Keratinocyte (primary cell): ENCODE measurements at regions not wholly inside any gene's neighbourhood (a gene's known extent, or its start where the extent isn't known, plus 50 kb on each side); places are given as distances from the start of the nearest gene placed in this dataset.

Experiments
- EZH2 ChIP-seq: IDR thresholded peaks from one replicate; pipeline ENCODE4 v1.6.1; 2012; ENCODE audit warnings: inconsistent platforms, mild to moderate bottlenecking, low read length, moderate library complexity
- TF ChIP-seq, protein P1 (sequence below), 3 experiments: IDR thresholded peaks in 1 of 3; conservative IDR thresholded peaks in 1 of 3; optimal IDR thresholded peaks in 1 of 3; 2 replicates in 2 of 3; 3 replicates in 1 of 3; pipeline versions ENCODE3 to v1.5.1; 2011; ENCODE audit warnings: low read length in 3 of 3, mild to moderate bottlenecking in 3 of 3, moderate library complexity in 2 of 3, control low read depth in 1 of 3, inconsistent platforms in 1 of 3; ENCODE audit not compliant: insufficient read depth in 2 of 3; ENCODE audit errors: extremely low read depth in 1 of 3

DNA sequence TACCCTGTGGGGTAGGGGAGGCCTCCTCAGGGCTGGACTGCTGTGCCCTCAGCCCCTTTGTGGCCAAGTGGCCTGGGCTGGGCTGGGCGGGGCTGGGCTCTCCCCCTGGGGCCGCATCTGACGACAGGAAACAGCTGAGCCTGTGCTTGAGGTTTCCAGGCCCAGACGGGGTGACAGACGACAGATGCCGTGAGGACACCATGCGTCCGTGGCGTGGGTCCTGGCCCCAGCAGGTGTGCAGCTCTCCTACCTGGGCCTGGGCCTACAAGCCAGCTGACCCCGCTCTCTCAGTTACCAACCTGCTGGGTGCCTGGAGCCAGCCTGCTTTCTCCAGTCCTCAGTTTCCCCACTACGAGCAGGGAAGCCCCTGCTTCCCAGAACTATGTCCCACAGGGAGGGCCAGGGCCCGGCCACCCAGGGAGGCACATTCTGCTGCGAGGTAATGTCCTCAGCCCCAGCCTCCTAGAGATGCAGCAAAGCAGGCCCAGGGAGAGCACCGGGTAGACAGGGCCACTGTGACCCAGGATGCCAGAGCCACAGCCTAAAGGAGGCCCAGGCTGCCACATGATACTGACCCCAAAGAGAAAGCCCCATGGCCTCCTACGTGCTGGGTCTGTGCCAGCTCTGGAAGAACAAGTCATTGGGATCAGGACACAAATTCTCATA is 181.3 kb downstream of the IGLL1 start:
- TF ChIP-seq, protein P1, sequence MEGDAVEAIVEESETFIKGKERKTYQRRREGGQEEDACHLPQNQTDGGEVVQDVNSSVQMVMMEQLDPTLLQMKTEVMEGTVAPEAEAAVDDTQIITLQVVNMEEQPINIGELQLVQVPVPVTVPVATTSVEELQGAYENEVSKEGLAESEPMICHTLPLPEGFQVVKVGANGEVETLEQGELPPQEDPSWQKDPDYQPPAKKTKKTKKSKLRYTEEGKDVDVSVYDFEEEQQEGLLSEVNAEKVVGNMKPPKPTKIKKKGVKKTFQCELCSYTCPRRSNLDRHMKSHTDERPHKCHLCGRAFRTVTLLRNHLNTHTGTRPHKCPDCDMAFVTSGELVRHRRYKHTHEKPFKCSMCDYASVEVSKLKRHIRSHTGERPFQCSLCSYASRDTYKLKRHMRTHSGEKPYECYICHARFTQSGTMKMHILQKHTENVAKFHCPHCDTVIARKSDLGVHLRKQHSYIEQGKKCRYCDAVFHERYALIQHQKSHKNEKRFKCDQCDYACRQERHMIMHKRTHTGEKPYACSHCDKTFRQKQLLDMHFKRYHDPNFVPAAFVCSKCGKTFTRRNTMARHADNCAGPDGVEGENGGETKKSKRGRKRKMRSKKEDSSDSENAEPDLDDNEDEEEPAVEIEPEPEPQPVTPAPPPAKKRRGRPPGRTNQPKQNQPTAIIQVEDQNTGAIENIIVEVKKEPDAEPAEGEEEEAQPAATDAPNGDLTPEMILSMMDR (optimal IDR thresholded peaks at IDR 0.05 in 1 of 3, IDR thresholded peaks at IDR 0.05 in 1 of 3, conservative IDR thresholded peaks at IDR 0.05 in 1 of 3; ENCODE audit: extremely low read depth in 1 of 3, insufficient read depth in 2 of 3, low read length in 3 of 3) = no peak
- no peak for TF ChIP-seq EZH2
